Peyer's patch (tissue), 4 donors: ENCODE measurements at regions not wholly inside any gene's neighbourhood (a gene's known extent, or its start where the extent isn't known, plus 50 kb on each side); places are given as distances from the start of the nearest gene placed in this dataset.

Experiments
- DNase-seq, 3 donors: peaks; one replicate each; pipeline ENCODE4 v3.0.0-alpha.2; 2017 to 2019
- H3K27ac ChIP-seq, 4 donors: fragments of 200-600 bp; sonication (generic); one replicate each; pipeline ENCODE4 v1.5.1; 2016 to 2019
- H3K27me3 ChIP-seq, 2 donors: fragments of 200-600 bp; sonication (generic); one replicate each; pipeline ENCODE4 v1.5.1; 2019
- H3K36me3 ChIP-seq, 3 donors: fragments of 200-600 bp; sonication (generic); one replicate each; pipeline ENCODE4 v1.5.1; 2016 to 2019
- H3K4me1 ChIP-seq, 4 donors: fragments of 200-600 bp; sonication (generic); one replicate each; pipeline ENCODE4 v1.5.1; 2016 to 2019
- H3K4me3 ChIP-seq, 4 donors: fragments of 200-600 bp; sonication (generic); 1 replicate in 3 of 4; 2 replicates in 1 of 4; pipeline ENCODE4 v1.5.1; 2016 to 2019; ENCODE audit warnings: mild to moderate bottlenecking in 1 of 4
- H3K9me3 ChIP-seq, 4 donors: fragments of 200-600 bp; sonication (generic); one replicate each; pipeline ENCODE4 v1.5.1; 2016 to 2019; ENCODE audit warnings: mild to moderate bottlenecking in 1 of 4
- CTCF ChIP-seq, 6 experiments: fragments of 450-650 bp in 4 of 6; fragments of 200-600 bp in 2 of 6; sonication (generic) in 1 of 6; IDR thresholded peaks; one replicate each; pipeline ENCODE4 v1.5.1; 2017 to 2019; ENCODE audit warnings: antibody characterized with exemption in 6 of 6, mild to moderate bottlenecking in 3 of 6, moderate library complexity in 1 of 6
- POLR2A ChIP-seq, 2 donors: fragments of 450-650 bp; IDR thresholded peaks; one replicate each; pipeline ENCODE4 v1.5.1; 2017; ENCODE audit warnings: antibody characterized with exemption in 2 of 2, mild to moderate bottlenecking in 2 of 2, moderate library complexity in 2 of 2

- H3K4me1 ChIP-seq: no peaks in the 10 kb centered on the region
- TF ChIP-seq CTCF (IDR thresholded peaks at IDR 0.05): no peak
- no peak for TF ChIP-seq POLR2A (IDR thresholded peaks at IDR 0.05)
- no peaks in the 10 kb centered on the region for H3K9me3 ChIP-seq
- no peaks in the 10 kb centered on the region for H3K27me3 ChIP-seq
- no peak for DNase-seq
- H3K4me3 ChIP-seq: no peak overlapping the region
- H3K36me3 ChIP-seq: no peaks in the 10 kb centered on the region
- H3K27ac ChIP-seq: no peak overlapping the region
Observed at GRCh38 chr16:86983621-86984020, 333.6 kb downstream of the C16orf95 start.

- Histone ChIP-seq H3K27me3 (no peaks in the 10 kb centered on the region), H3K36me3 (no peaks in the 10 kb centered on the region), H3K9me3 (no peaks in the 10 kb centered on the region), H3K4me3 (no peak overlapping the region), H3K4me1 (no peaks in the 10 kb centered on the region), H3K27ac (no peak overlapping the region)
- DNase-seq: peak in 2 of 3 donors; percentile 6 to 29
- TF ChIP-seq CTCF (IDR thresholded peaks at IDR 0.05) (no peak), POLR2A (IDR thresholded peaks at IDR 0.05) (no peak)
Observed at GRCh38 chr16:86984343-86984742, 332.8 kb downstream of the C16orf95 start.

GRCh38 chr16:86984991-86985647, 332.1 kb downstream of the C16orf95 start:
- TF ChIP-seq POLR2A (IDR thresholded peaks at IDR 0.05) (no peak), CTCF (IDR thresholded peaks at IDR 0.05) (no peak)
- H3K4me3 ChIP-seq: no peak overlapping the region
- no peaks in the 10 kb centered on the region for H3K27me3 ChIP-seq
- no peaks in the 10 kb centered on the region for H3K9me3 ChIP-seq
- no peak overlapping the region for H3K27ac ChIP-seq
- H3K4me1 ChIP-seq: no peaks in the 10 kb centered on the region
- peak in 1 of 3 donors; percentile 23 for DNase-seq
- H3K36me3 ChIP-seq: no peaks in the 10 kb centered on the region

GRCh38 chr16:86985648-86986015, 331.6 kb downstream of the C16orf95 start:
- Histone ChIP-seq H3K4me1 (no peaks in the 10 kb centered on the region), H3K36me3 (no peaks in the 10 kb centered on the region), H3K9me3 (no peaks in the 10 kb centered on the region), H3K27me3 (no peaks in the 10 kb centered on the region), H3K27ac (no peak overlapping the region), H3K4me3 (no peak overlapping the region)
- TF ChIP-seq POLR2A (IDR thresholded peaks at IDR 0.05) (no peak), CTCF (IDR thresholded peaks at IDR 0.05) (no peak)
- DNase-seq: no peak

DNA sequence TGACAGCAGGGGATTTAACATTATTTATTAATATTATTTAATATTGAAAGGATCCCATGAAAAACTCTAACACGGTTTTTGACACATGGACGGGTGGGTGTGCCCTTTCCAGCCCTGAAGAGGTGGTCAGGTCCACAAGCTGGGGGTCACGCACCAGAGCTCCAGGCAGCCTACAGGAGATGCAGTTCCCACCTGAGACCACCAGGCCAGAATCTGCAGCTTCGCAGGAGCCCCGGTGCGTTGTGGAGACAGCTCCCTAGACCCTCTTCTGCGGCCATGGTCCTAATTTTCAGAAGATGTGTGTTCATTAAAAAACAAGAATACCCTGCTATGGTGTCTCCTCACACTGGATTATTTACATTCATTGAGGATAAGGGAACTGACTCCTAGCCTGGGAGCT, 331.1 kb downstream of the C16orf95 start:
- Histone ChIP-seq H3K27me3 (no peaks in the 10 kb centered on the region), H3K4me1 (no peaks in the 10 kb centered on the region), H3K4me3 (no peak overlapping the region), H3K9me3 (no peaks in the 10 kb centered on the region), H3K27ac (no peak overlapping the region), H3K36me3 (no peaks in the 10 kb centered on the region)
- TF ChIP-seq CTCF (IDR thresholded peaks at IDR 0.05) (no peak), POLR2A (IDR thresholded peaks at IDR 0.05) (no peak)
- DNase-seq: peak in 1 of 3 donors; percentile 34
